GM18951 (cell line): ENCODE measurements at regions not wholly inside any gene's neighbourhood (a gene's known extent, or its start where the extent isn't known, plus 50 kb on each side); places are given as distances from the start of the nearest gene placed in this dataset.

Experiments used
- POLR2A ChIP-seq: IDR thresholded peaks from 4 replicates; pipeline ENCODE4 v1.6.1; 2011; ENCODE audit warnings: mild to moderate bottlenecking; ENCODE audit not compliant: insufficient read length, insufficient read depth; ENCODE audit errors: extremely low read depth
- in situ Hi-C: fragments of 300-500 bp; cut with MboI; formaldehyde crosslinking; loops from one replicate; pipeline ENCODE4 v1.12.0; 2022; ENCODE audit warnings: low sequenced_read_pairs, mixed read lengths, inconsistent platforms; ENCODE audit not compliant: unreplicated experiment

DNA sequence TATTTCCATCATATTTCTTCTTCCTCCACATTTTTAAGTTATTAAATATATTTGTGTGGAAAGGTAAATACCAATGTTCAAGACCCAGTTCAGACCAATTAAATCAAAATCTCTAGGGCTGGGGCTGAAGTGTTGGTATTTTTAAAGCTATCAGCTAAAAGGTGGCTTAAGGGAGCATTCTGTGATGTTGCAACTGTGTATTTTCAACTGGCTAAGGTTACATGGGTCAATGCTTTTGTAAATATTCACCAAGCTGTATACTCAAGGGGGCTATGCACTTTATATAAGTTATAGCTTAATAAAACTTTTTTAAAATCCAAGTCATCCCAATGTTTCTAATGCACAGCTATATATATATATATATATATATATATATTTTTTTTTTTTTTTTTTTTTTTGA is 316.9 kb upstream of the GRM3 start:
- in situ Hi-C loops, result no loop called here
- TF ChIP-seq POLR2A, result no peak

DNA sequence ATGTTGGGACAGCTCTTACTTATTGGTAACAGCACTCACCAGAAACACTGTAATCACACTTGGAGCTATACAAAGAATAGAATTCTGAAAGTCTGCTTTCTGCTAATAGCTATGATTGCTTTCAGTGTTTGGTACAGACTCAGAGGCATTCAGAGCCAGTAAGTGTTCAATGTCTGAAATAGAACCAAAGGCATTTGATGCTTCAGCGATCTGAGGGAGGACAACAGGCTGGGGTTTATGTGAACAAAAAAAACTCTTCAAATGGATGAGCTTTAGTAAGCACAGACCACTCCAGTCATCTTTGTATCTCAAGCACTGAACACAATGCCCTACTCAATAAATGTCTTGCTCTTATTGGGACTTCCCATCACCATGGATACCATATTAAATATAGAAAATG is 322.8 kb upstream of the GRM3 start:
- in situ Hi-C loops, result no loop called here

DNA sequence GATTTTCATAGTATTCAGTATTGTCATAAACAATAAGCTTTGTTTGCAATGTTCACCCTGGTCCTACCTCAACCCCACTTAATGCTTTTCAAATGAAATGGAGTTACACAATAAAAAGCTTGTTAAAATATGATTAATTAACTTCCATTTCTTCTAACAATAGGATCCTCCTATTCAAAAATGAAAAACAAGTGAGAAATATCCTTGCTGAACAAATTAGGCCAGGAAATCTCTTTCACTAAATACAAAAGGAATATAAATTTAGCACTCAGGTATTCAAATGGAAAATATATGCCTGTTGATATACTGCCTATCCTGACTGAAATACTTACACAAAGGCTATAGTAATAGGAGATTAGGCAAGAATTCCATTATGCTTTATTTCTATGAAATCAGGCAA is 323.4 kb upstream of the GRM3 start:
- in situ Hi-C loops, result no loop called here

More for the DNA sequence above, 322.8 kb upstream of the GRM3 start:
- TF ChIP-seq POLR2A, result no peak

DNA sequence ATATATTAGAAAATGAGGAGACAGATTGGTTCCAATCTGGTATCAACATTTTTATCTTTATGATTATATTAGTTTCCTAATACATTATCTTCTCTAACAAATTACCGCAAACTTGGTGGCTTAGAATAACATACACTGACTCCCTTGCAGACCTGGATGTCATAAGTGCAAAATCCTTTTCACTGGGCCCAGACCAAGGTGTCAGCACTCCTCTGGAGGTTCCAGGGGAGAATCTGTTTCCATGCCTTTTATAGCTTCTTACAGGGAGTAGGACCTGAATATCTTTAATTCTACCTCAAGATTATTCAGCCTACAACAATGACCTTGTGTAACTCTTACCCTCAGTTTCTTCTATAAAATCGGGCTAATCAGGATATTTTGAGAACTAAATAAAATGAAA is 329.9 kb upstream of the GRM3 start:
- in situ Hi-C loops, result no loop called here
- no peak for TF ChIP-seq POLR2A

More for the DNA sequence above, 323.4 kb upstream of the GRM3 start:
- TF ChIP-seq POLR2A, result no peak

DNA sequence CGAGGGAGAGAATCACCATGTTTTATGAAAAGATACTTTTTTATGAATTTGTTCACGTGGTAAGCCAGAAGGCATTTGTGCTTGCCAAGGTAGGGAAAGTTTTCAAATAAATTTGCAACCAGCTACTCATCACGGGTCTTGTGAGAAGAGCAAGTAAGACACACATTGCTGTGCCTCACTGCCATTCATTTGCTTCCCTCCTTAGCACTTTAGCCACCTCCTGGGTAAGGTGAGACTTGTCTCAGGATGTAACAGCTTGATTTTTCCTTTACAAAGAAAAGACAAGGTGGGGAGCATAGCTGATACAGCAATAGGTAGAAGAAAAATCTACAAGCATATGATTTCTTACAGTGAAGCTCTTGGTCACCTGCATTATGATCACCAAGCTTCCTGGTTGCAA is 342.4 kb upstream of the GRM3 start:
- in situ Hi-C loops, result no loop called here
- TF ChIP-seq POLR2A, result no peak

DNA sequence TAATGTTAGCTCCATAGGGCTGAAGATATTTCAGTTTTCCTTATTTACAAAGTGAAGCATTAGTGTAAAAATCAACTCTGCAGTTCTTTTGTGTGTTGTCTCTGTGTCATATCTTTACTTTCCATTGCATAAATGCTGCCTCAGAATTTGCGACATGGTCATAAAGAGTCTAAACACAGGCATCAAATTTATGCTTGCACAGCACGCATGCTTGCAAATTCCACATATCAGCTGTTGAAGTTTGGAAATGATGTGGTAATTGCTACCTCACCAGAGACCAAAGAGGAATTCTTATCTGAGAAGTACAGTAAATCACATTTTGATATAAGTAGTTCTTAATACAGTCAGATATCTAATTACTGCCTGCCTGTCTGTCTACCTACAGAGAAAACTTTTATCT is 348.2 kb upstream of the GRM3 start:
- no peak for TF ChIP-seq POLR2A
- in situ Hi-C loops, result no loop called here

DNA sequence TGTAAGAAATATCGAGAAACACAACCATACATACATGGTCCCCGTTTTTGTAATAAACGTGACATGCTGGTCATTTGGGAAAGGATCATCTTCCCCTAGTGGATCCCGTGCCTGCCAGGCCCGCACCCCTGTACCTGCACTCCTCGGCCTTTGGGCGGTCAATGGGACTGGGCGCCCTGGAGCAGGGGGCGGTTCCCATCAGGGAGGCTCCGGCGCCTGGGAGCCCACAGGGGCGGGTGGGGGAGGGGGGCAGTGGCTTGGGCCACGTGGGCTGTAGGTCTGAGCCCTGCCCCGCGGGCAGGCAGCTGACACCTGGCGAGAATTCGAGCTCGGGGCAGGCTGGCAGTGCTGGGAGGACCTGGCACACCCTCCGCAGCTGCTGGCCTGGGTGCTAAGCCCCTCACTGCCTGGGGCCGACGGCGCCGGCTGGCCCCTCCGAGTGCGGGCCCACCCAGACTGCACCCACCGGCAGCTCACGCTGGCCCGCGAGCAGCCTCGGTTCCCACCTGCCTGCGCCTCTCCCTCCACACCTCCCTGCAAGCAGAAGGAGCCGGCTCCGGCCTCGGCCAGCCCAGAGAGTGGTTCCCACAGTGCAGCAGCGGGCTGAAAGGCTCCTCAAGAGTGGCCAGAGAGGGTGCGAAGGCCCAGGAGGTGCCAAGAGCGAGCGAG is 361.6 kb upstream of the GRM3 start:
- TF ChIP-seq POLR2A, result no peak
- in situ Hi-C loops, result no loop called here

DNA sequence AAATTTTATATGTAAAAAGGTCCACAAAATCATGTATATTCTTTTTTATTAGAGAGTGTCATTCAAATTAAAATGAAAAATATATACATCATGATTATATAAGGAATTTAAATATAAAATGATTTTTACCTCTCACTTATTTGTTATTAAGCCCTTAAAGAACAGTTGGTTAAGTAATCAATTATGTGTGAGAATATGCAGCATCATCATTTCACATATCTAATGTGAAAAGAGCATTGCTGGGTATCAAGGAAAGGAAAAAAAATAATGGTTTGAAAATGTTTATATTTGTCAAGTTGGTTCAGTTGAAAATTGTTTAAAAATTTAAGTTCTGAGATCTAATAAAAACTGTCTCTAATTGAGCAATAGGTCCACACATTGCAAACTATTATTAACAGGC is 363.6 kb upstream of the GRM3 start:
- TF ChIP-seq POLR2A, result no peak
- in situ Hi-C loops, result no loop called here

DNA sequence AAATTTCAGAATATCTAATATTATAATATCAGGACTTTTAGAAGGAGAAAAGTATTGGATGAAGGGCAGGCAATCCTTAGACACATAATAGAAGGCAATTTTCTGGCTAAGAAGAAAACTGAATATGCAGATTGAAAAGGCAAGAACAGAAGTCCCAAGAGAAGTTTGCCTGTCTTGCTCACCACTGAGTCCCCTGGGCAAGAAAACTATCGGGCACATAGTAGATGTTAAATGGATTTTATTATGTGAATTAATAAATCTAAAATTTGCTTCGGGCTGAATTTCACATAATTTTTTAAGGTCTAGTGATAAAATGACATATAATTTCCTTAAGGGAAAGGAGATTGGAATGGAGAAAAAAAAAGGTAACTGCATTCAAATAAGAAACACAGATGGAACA is 380.9 kb upstream of the GRM3 start:
- TF ChIP-seq POLR2A, result no peak
- in situ Hi-C loops, result no loop called here

DNA sequence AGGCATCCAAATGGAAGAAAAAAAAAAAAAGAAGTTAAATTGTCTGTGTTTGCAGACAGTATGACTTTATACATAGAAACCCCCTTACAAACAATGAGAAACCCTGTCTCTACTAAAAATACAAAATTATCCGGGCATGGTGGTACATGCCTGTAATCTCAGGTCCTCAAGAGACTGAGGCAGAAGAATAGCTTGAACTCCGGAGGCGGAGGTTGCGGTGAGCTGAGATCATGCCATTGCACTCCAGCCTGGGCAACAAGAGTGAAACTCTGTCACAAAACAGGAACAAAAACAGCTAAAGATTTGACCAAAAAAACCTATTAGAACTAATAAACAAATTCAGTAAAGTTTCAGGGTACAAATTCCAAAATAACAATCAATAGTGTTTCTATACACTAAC is 385.8 kb upstream of the GRM3 start:
- TF ChIP-seq POLR2A, result no peak
- in situ Hi-C loops, result no loop called here

DNA sequence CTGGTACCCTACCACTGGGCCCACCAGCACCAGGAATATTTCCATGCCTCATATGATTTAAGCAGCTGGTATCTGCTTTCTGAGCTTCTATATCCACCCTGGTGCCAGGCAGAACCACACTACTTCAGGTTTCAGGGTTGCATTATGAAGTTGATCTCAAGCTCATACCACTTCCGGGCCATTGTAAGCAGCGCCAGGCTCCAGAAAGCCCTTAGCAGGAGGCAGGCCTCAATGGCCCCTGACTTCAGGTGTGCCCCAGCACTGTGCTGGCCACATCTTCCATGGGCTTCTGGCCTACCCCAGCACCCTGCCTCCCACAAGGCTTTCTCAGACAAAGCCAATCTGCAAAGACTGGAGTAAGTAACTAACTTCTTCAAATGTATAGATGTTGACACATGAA is 391.3 kb upstream of the GRM3 start:
- TF ChIP-seq POLR2A, result no peak
- in situ Hi-C loops, result no loop called here

DNA sequence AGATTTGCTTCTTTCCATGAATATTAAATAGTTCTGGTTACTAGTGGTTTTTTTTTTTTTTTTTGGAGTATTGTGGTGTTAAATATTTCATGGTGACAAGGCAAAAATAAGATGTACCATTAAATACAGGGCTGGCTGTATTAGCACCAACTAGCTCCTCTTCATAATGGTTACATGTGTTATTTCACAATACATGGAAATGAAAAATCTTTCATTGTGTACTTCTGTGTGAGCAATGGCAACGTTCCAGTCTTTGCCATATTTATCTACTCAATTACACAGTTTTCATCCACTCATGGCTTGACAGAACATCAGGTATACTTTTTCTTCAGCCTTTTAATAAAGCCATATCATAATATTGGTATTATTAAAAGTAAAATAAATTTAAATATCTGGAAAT is 394.7 kb upstream of the GRM3 start:
- in situ Hi-C loops, result no loop called here
- no peak for TF ChIP-seq POLR2A

DNA sequence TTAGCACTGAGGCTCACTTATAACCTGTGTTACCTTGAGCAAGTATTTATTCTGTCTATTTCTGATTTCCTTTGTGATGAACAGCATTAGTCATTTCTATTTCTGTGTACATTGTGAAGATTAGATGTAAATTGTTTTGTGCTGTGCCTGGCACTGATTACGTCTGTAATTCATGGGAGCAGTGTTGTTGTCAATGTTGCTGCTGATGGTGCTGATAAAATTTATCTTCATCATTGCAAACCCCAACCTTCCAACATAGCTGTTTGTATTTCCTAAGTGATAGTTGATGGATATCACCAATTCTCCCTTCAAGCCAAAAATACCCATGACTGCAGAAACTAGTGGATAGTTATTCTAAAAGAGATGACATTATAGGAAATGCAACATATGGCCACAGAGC is 400.5 kb upstream of the GRM3 start:
- in situ Hi-C loops, result no loop called here
- no peak for TF ChIP-seq POLR2A

DNA sequence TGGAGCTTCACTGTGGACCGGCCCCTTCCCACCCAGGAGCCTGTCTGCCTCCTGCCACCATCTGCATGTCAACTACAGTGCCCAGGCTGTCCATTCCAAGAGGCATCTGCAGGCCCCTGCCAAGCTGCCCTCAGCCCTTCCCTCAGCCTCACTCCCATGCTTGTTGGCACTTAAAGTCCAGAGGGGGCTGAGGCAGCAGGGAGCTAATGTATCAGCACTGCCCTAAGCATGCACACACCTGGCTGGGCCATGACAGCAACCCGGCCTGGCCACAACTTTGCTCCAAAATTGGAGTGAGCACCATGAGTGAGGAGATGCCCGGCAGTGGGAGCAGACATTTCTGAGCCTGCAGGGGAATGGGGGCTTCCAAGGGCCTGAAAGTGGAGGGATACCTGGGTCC is 417.5 kb upstream of the GRM3 start:
- TF ChIP-seq POLR2A, result no peak
- in situ Hi-C loops, result no loop called here

DNA sequence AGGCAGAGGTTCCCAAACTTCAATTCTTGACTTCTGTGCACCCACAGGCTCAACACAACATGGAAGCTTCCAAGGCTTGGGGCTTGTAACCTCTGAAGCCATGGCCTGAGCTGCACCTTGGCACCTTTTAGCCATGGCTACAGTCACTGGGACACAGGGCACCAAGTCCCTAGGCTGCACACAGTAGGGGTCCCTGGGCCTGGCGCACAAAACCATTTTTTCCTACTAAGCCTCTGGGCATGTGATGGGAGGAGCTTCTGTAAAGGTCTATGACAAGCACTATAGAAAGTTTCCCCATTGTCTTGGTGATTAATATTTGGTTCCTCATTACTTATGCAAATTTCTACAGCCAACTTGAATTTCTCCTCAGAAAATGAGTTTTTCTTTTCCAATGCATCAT is 420.9 kb upstream of the GRM3 start:
- no peak for TF ChIP-seq POLR2A
- in situ Hi-C loops, result no loop called here
